Middle frontal gyrus (tissue), 1 donor: ENCODE measurements at regions not wholly inside any gene's neighbourhood (a gene's known extent, or its start where the extent isn't known, plus 50 kb on each side); places are given as distances from the start of the nearest gene placed in this dataset.

Experiments used
- DNase-seq: peaks from one replicate; pipeline ENCODE4 v3.0.0-alpha.2; 2015; ENCODE audit warnings: low spot score; ENCODE audit errors: extremely low spot score

DNA sequence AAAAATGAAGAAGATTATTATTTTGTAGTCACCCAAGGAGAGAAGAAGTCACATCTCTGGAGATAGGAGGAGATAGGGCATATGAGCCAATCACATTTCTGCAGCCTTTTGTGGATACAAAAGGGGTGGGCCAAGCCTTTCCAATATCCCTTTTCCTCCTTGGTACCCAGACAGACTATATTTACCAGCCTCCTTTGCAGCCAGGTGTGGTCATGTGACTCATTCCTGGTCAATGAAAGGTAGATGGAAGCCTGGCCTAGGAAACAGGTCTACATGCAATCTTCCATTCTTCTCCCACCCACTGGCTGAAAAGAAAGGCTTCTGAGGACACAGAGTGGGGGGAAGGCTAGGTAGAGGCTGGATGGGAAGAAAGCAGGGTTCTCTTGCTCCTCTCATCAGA lies 58.1 kb upstream of the ERG start:
- no peak for DNase-seq

GRCh38 chr21:38561205-38561604 lies 62.9 kb upstream of the ERG start:
- DNase-seq: no peak

DNA sequence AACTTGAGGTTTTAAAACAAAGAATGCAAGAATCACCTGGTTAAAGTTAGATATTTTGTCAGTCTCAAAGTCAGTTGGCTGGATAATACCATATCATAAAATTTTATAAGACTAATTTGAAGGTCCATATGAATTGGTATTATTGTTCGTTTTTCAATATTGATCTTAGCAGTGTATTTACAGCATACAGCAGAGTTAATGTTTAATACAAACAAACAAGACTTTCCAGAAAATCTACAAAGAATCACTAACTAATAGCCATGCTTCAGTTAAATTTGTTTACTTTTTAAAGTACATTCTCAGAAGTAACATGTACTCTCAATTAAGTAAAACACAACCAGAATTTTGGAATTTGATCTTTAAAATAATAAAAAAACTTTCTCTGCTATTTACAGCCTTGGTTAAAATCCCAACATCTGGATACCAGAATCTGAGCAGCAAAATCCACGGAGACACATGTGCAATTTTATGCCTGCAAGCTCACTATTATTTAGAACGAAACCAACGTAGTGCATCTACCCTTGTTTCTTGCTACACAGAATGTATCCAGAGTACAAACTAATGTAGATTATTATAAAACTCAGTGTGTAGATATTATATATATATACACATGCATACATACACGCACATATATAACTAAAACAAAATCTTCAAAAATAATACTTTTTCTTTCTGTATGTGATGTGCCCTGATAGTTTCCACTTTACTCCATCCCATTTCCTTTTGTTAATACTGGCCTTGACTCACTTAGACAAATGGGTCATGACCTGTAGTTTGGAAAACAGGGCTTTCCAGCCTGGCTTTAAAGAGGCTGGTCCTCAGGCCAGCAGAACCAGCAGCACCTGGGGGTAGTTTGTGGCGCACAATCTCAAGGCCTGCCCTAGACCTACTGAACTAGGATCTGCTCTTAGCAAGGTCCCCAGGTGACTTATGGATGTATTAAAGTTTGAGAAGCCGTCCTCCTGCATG lies 63.6 kb upstream of the ERG start:
- DNase-seq: no peak

DNA sequence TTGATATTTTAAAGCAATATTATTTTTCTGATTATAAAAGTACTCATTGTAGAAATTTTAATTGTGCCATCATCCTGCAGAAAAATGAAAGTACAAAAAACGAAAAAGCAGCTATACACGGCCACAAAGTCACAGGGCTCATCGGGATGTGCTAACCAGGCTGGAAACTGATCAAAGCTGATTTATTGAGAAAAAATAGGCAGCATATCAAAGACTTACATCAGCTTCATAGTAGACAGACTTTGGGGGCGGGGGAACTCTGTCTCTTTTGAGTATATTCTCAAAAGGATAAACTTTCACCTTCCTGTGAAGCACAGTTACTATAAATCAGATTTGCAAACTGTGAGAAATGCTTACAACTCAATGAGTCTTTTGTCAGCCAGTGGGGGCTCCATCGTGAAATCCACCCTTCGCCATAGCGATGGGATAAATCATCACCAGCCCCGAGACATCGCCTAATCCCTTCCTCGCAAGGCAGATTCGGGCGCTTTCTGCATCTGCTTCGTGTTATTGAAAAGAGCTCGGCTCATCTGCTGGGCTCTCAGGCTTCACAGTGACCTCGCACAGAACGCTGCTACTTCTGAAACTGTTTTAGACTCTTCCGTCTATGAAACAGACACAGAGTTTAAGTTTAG lies 69.2 kb upstream of the ERG start:
- no peak for DNase-seq

GRCh38 chr21:38567970-38568360 lies 69.7 kb upstream of the ERG start:
- DNase-seq: no peak

DNA sequence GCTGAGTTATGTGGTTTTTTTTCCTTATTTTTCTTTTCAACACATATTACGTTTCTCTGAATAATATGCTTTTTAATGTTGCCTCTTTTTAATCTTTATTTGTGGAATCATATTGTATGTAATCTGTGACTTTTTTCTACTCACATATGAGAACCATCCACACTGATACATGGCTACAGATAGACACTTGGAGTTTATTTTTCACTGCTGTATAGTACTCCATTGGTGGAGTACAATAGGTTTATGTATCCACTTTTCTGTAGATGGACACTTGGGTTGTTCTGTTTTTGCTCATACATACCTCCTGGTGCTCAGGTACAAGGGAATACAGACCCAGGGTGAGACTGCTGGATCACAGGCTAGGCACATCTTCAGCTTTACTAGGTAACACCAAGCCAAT lies 71.5 kb upstream of the ERG start:
- no peak for DNase-seq

GRCh38 chr21:38570596-38570995 lies 72.3 kb upstream of the ERG start:
- no peak for DNase-seq

DNA sequence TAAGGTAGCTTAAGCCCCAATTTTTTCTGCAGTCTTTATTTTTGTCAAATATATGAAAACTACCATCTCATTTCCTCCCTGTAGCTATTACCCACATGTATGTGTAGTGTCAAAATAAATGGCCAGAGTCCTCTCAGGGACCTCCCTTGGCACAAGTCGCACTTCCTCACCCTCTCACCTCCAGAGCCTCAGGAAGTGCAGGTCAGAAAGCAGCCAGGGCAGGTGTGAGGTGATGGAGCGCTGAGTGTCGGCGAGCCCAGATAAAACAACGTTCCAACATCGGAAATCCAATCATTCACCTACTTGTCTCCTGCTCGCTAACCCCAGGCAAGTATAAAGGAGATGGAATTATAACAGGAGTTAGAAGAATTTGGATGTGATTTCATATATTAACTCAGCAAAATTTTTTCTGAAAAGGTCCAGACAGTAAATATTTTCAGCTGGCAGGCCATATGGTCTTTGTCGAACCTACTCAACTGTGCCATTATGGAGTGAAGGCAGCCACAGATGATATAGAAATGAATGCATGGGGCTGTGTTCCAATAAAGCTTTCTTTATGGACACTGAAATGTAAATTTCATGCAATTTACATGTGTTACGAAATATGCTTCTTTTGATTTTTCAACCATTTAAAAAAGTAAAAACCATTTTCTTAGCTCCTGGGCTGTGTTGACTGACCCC lies 76.8 kb upstream of the ERG start:
- DNase-seq: no peak

DNA sequence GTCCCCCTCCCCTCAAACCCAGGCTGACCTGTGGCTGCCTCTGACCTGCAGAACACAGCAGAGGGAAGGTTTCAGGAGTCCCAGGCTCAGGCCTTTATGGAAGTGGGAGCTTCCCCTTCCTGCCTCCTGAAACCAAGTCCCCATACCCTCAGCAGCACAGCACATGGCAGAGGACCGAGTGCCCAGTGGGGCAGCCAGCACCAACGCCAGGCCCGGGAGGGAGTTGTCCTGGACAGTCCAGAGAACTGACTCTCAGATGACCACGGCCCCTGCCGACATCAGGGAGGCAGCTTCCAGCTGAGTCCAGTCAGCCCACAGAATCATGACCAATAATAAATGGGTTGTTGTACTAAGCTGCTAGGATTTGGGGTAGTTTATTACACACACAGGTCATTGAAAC lies 79.6 kb upstream of the ERG start:
- DNase-seq: no peak

GRCh38 chr21:38590449-38591217 lies 92.4 kb upstream of the ERG start:
- no peak for DNase-seq

DNA sequence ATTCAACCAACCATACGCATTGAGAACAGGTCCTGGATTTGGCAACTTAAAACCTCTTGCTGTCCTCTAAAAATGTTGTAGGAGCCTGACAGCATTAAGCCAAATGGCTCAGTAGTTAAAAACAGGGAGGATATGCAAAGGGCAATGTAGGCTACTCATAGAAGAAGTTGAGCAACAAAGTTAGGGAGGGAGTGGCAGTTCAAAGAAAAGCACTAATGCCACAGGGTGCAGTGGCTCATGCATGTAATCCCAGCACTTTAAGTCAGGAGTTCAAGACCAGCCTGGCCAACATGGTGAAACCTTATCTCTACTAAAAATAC lies 92.9 kb upstream of the ERG start:
- DNase-seq: no peak

- no peak for DNase-seq
Observed at GRCh38 chr21:38596264-38597042, 98.2 kb upstream of the ERG start.

DNA sequence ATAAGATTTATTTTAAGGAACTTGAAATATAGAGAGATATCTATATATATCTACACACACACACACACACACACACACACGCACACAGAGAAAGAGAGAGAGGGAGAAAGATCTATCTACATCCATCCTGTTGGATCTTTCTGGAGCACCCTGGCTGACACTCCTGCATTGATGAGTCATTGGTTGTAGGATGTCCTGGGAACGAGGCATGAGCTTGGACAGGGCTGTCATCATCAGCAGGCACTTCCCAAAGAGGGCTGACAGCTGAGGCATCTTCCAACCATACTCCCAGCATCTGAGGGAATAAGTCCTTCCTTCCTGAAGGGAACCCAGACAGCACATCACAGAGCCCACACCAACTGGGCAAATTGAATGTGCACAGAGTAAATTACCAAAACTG lies 99.1 kb upstream of the ERG start:
- no peak for DNase-seq

DNA sequence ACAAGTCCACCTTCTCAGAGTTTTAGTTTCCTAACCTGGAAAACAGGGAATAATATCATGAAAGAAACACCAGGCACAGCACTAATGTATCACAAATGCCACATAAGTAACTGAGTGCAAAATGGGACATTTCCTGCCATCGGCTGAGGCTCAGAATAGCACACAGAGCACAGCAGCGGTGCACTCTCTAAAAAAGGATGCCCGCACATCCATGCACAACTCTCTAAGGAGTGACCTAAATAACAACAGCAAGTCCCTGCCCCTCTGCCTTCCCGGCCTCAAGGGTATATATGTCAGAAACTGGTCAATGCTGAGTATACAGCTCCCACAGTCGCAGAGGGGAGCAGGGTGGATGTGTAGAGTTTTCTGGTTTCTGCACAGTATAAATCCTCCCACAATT lies 100.1 kb upstream of the ERG start:
- DNase-seq: no peak

DNA sequence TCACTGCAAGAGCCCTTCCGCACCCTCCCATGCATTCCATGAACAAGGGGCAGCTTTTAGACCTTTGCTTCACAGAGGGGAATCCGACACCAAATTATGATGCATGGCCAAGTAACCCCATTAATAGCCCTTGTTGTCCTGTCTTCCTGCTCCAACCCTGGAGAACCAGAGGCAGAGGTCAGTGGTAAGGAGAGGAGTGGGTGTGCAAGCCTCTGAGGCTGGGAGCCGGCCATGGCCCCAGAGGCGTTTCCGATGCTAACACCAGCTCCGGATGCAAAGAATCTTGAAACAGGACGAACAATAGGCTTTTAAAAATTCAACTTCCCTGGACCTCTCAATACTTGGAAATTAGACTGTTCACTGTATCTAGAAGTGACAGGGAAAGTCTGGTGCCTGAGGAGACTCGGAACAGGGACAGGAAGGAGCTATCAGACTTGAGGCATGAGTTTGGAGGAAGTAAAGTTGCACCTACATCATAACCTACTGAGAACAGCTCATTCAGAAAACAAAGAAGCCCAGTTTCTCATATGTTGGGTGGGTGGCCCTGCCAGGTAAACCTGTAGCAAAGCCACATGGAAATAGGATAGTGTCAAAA lies 101.2 kb upstream of the ERG start:
- DNase-seq: no peak

DNA sequence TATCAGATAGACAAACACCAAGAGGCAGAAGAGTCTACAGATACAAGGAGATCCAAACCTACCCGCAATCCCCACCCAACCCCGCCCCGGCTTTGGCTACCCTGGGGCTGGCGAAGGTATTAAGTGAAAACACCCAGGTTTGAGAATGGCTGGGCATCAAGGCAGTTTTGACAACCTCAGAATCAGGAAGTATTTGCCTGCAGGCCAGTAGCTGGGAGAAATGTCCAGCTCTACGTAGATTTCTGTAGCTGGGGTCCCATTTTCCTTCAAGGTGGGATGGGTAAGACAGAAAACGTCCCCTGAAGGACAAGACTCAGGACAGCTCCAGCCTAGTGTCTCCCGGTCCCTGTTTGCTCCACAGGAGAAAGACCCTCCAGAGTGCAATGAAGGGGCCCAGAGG lies 101.8 kb upstream of the ERG start:
- no peak for DNase-seq

DNA sequence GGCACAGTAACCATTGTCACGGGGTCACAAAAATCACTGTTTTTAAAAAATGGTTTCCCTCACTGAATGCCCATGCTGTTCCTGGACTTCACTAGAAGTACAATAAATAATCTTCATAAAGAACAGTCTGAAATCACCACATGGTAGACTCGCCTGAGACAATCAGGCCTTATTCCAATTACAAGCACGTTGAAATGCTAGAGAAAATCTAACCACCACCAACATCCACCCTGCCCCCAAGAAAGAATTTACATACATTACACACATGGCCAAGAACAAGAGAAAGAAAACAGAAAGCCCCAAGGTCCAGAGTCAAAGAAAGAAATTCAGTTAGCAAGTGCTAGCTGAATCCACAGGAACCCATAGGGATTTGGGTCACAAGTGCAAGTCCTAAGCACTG lies 107.0 kb upstream of the ERG start:
- no peak for DNase-seq

DNA sequence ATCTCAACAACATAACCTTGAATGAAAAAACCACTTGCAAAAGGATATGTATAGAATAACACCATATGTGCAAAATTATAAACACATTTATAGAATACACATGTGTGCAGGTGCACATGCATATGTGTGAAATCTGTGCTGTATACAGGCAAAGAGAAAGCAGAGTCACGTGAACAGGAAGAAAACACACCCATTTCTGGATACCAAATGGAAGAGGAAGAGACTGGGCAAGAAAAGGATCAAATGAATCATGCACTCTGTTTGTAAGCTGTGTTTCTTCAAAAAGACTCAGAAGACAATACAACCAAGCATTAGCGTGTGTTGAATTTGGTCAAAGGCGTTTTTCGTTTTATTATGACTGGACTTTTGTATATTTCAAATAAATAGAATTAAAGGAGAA lies 111.3 kb upstream of the ERG start:
- no peak for DNase-seq

DNA sequence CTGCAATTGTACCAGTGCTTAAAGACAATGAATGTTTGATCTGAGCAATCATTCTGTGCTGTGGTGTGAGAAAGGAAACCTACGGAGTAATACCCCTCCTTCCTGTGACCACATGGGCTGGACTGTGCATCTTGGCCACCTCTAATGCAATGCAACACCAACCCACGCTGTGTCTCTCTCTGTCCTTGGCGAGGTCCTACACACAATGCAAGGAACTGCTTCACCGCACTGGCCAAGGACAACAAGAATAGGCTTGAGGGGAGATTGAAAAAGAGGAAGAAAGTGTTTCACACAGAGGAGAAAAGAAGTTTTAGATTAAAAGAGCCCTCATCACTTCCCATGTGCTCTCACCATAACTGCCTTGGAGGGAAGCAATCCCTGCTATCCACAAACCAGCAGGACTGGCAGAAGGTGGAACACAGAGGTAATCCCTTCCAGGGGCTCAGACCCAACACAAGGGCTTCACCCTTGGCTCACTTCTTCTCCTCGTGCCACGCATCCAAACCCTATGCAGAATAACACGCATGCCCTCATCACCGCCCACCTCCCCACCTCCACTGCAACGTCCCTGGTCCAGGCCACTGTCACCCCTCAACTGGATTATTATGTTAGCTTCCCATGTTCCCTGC lies 112.5 kb upstream of the ERG start:
- DNase-seq: no peak

DNA sequence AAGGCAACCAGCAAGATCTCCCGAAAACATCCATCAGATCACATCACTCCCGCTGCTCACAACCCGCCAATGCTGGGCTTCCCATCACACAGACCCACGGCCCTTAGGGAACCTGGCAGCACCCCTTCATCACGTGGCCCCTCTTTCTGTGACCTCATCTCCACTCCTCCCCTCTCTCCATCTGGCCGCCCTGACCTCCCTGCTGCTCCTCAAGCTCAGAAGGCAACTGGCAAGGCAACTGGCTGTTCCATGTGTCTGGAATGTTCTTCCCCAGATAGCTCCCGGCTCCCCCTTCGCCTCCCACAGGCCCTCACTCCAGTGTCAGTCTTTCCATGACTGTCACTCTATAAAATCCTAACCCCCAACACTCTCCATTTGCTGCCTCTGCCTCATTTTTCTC lies 113.0 kb upstream of the ERG start:
- DNase-seq: no peak
